ENCODE measurements at regions not wholly inside any gene's neighbourhood (a gene's known extent, or its start where the extent isn't known, plus 50 kb on each side); places are given as distances from the start of the nearest gene placed in this dataset.
A peak's percentile ranks its signal among the peaks of the same experiment; 100 is the strongest.

GRCh38 chr15:100778831-100779288 is 100.8 kb upstream of the ALDH1A3 start:
- no peak overlapping the region for H3K4me3 ChIP-seq
- H3K27ac ChIP-seq, result no peak overlapping the region
- peak; percentile 5 to 20 for DNase-seq
- H3K9me3 ChIP-seq, result no peaks in the 10 kb centered on the region
- intact Hi-C loops (cut with DNase I; ENCODE audit: low total_unique reads), result loop anchor here (2.0 kb wide), 1 partner anchor 20 kb away; no protein-coding TSS in a partner anchor
- no peaks in the 10 kb centered on the region for H3K36me3 ChIP-seq
- TF ChIP-seq, protein P1, sequence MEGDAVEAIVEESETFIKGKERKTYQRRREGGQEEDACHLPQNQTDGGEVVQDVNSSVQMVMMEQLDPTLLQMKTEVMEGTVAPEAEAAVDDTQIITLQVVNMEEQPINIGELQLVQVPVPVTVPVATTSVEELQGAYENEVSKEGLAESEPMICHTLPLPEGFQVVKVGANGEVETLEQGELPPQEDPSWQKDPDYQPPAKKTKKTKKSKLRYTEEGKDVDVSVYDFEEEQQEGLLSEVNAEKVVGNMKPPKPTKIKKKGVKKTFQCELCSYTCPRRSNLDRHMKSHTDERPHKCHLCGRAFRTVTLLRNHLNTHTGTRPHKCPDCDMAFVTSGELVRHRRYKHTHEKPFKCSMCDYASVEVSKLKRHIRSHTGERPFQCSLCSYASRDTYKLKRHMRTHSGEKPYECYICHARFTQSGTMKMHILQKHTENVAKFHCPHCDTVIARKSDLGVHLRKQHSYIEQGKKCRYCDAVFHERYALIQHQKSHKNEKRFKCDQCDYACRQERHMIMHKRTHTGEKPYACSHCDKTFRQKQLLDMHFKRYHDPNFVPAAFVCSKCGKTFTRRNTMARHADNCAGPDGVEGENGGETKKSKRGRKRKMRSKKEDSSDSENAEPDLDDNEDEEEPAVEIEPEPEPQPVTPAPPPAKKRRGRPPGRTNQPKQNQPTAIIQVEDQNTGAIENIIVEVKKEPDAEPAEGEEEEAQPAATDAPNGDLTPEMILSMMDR (IDR thresholded peaks at IDR 0.05), result no peak
- no peaks in the 10 kb centered on the region for H3K4me1 ChIP-seq
- H3K27me3 ChIP-seq, result peaks cover 0 to 3% of the 10 kb centered on the region in 2 donors

DNA sequence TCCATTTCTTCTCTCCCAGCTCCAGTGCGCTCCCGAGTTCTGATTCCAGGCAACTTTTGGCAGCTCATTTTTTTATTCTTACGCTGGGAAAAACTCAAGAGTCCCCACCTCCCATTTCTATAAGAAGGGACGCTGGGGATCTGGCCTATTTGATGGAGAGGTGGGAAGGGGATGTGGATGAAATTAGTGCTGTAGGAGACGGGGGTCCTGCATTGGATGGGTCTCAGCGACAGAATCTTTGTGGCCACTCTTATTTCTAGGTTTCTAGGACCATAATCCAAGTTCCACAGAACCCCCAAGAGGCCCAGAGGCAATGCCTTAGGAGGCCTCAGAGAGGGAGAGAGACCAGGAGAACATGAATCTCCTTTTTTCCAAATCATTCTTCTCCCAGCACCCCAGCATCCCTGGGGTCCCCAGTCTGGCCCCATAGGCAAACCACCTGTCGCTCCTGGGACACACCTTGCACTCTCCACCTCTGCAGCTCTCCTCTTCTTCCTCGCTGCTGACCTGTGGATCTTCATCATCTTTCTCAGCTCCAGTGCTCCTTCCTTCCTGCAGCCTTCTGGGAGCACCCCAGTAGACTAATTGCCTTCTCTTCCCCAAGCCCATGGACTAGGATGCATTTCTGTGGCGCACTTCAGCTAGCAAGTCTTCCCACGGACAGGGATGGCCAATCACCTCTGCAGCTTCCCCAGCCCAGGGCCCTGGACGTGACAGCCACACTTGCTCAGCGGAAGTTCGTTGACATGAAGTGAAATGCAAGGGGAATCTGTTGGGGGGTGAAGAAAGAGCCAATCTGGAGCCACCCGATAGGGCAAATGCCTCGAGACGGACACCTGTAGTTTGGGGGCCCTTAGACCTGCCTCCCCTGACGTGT is 100.1 kb upstream of the ALDH1A3 start:
- peak; percentile 8 to 27 for DNase-seq
- H3K4me1 ChIP-seq, result no peaks in the 10 kb centered on the region
- TF ChIP-seq, protein P1 (IDR thresholded peaks at IDR 0.05), result no peak
- H3K27me3 ChIP-seq, result peaks cover 0 to 3% of the 10 kb centered on the region in 2 donors
- H3K36me3 ChIP-seq, result no peaks in the 10 kb centered on the region
- intact Hi-C loops (cut with DNase I; ENCODE audit: low total_unique reads), result loop anchor here (2.0 kb wide), 1 partner anchor 21 kb away; no protein-coding TSS in a partner anchor
- no peak overlapping the region for H3K27ac ChIP-seq
- no peak overlapping the region for H3K4me3 ChIP-seq
- no peaks in the 10 kb centered on the region for H3K9me3 ChIP-seq

DNA sequence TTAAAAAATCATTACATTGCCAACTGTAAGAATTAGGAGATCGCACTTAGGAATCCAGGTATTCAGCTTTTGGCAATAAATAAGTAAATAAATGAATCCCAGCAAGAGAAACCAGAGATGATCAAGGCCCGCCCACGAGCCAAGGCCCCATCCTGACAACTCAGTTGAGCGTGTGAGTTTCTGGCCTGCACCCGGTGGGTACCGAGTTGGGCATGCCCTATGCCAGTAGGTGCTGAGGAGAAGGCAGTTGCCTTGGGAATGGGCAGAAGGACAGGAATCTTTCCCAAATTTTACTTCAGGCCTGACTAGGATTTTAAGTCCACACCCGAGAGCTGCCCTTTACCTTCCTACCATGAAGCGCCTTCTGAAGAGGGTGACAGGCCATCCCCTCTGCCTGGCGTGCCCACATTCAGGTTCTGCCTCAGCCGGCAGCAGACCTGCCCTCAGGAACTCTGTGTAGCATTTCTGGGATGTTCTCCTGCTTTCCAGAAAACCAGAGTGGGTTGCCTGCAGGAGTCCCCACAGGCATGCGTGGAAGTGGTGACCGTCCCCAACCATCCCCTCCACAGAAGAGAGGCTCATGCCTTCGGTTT is 99.3 kb upstream of the ALDH1A3 start:
- Histone ChIP-seq H3K27ac (no peak overlapping the region), H3K9me3 (no peaks in the 10 kb centered on the region), H3K27me3 (peaks cover 0 to 3% of the 10 kb centered on the region in 2 donors), H3K4me1 (no peaks in the 10 kb centered on the region), H3K4me3 (no peak overlapping the region), H3K36me3 (no peaks in the 10 kb centered on the region)
- TF ChIP-seq, protein P1 (IDR thresholded peaks at IDR 0.05), result no peak
- peak; percentile 15 to 53 for DNase-seq
- intact Hi-C loops (cut with DNase I; ENCODE audit: low total_unique reads), result no loop called here

- TF ChIP-seq, protein P1 (IDR thresholded peaks at IDR 0.05), result no peak
- Histone ChIP-seq H3K27me3 (peaks cover 0 to 3% of the 10 kb centered on the region in 2 donors), H3K9me3 (no peaks in the 10 kb centered on the region), H3K4me3 (no peak overlapping the region), H3K27ac (no peak overlapping the region), H3K36me3 (no peaks in the 10 kb centered on the region), H3K4me1 (no peaks in the 10 kb centered on the region)
- intact Hi-C loops (cut with DNase I; ENCODE audit: low total_unique reads), result no loop called here
- peak; percentile 13 to 51 for DNase-seq
These were observed 98.3 kb upstream of the ALDH1A3 start for GRCh38 chr15:100781061-100781960.

- no peak overlapping the region for H3K27ac ChIP-seq
- H3K4me3 ChIP-seq, result no peak overlapping the region
- H3K27me3 ChIP-seq, result peaks cover 0 to 3% of the 10 kb centered on the region in 2 donors
- intact Hi-C loops (cut with DNase I; ENCODE audit: low total_unique reads), result no loop called here
- no peaks in the 10 kb centered on the region for H3K36me3 ChIP-seq
- H3K4me1 ChIP-seq, result no peaks in the 10 kb centered on the region
- no peaks in the 10 kb centered on the region for H3K9me3 ChIP-seq
- TF ChIP-seq, protein P1 (IDR thresholded peaks at IDR 0.05), result no peak
- peak; percentile 7 to 45 for DNase-seq
These were observed 97.6 kb upstream of the ALDH1A3 start for GRCh38 chr15:100781961-100782530.
